Peyer's patch (tissue), 4 donors: ENCODE measurements at regions not wholly inside any gene's neighbourhood (a gene's known extent, or its start where the extent isn't known, plus 50 kb on each side); places are given as distances from the start of the nearest gene placed in this dataset.

Source experiments
- CTCF ChIP-seq, 6 experiments: fragments of 450-650 bp in 4 of 6; fragments of 200-600 bp in 2 of 6; sonication (generic) in 1 of 6; IDR thresholded peaks; one replicate each; pipeline ENCODE4 v1.5.1; 2017 to 2019; ENCODE audit warnings: antibody characterized with exemption in 6 of 6, mild to moderate bottlenecking in 3 of 6, moderate library complexity in 1 of 6
- POLR2A ChIP-seq, 2 donors: fragments of 450-650 bp; IDR thresholded peaks; one replicate each; pipeline ENCODE4 v1.5.1; 2017; ENCODE audit warnings: antibody characterized with exemption in 2 of 2, mild to moderate bottlenecking in 2 of 2, moderate library complexity in 2 of 2

GRCh38 chr20:39356908-39357307, 394.8 kb downstream of the DHX35 start:
- TF ChIP-seq CTCF (IDR thresholded peaks at IDR 0.05) (no peak), POLR2A (IDR thresholded peaks at IDR 0.05) (no peak)
